Lung (tissue), 11 donors: ENCODE measurements at regions not wholly inside any gene's neighbourhood (a gene's known extent, or its start where the extent isn't known, plus 50 kb on each side); places are given as distances from the start of the nearest gene placed in this dataset.

Experiments
- ATAC-seq: fragments of 200-7000 bp; cut with Tn5 transposase; one replicate; pipeline ENCODE4 v1.9.1; 2020; ENCODE audit warnings: moderate number of reproducible peaks; ENCODE audit not compliant: insufficient read depth, low FRiP score
- DNase-seq, 3 donors: peaks; one replicate each; pipeline ENCODE4 v3.0.0-alpha.2; 2013 to 2017
- H3K27ac ChIP-seq, 2 donors: one replicate each; pipeline ENCODE4 v1.5.1; 2013; ENCODE audit warnings: mild to moderate bottlenecking in 2 of 2, moderate library complexity in 2 of 2, control low read depth in 1 of 2, inconsistent platforms in 1 of 2, low read depth in 1 of 2, low read length in 1 of 2
- H3K27me3 ChIP-seq, 3 donors: one replicate each; pipeline ENCODE4 v1.5.1; 2013; ENCODE audit warnings: low read length in 2 of 3; ENCODE audit not compliant: control insufficient read depth in 3 of 3, insufficient read depth in 3 of 3
- H3K36me3 ChIP-seq, 4 donors: one replicate each; pipeline ENCODE4 v1.5.1; 2013; ENCODE audit warnings: low read length in 4 of 4, mild to moderate bottlenecking in 1 of 4, moderate library complexity in 1 of 4; ENCODE audit not compliant: control insufficient read depth in 4 of 4, insufficient read depth in 4 of 4
- H3K4me1 ChIP-seq, 5 donors: one replicate each; pipeline ENCODE4 v1.5.1; 2013; ENCODE audit warnings: low read length in 5 of 5, mild to moderate bottlenecking in 2 of 5, moderate library complexity in 1 of 5; ENCODE audit not compliant: control insufficient read depth in 5 of 5, insufficient read depth in 5 of 5
- H3K4me3 ChIP-seq: one replicate; pipeline ENCODE4 v1.5.1; 2013; ENCODE audit warnings: mild to moderate bottlenecking, control low read depth, moderate library complexity
- H3K9ac ChIP-seq, 2 donors: one replicate each; pipeline ENCODE4 v1.5.1; 2013; ENCODE audit warnings: low read length in 2 of 2, control low read depth in 1 of 2; ENCODE audit not compliant: insufficient read depth in 1 of 2
- H3K9me3 ChIP-seq, 4 donors: one replicate each; pipeline ENCODE4 v1.5.1; 2013; ENCODE audit warnings: low read length in 3 of 4, mild to moderate bottlenecking in 1 of 4, moderate library complexity in 1 of 4; ENCODE audit not compliant: control insufficient read depth in 4 of 4, insufficient read depth in 3 of 4
- WGBS, 2 donors: extraction: QIAGEN DNeasy Blood & Tissue Kit; methylation state at CpG; one replicate each; pipeline ENCODE4 v1.1.7; 2013; 5-methylcytosine and 5-hydroxymethylcytosine counted together
- TF ChIP-seq, protein P1 (sequence below): IDR thresholded peaks from 2 replicates; pipeline ENCODE4 v1.5.1; 2012; ENCODE audit warnings: mild to moderate bottlenecking; ENCODE audit errors: control extremely low read depth, extremely low read depth
- donor health status: control.
- donor health status: control.
- donor health status: Bipolar disorder and iron deficiency.
- donor health status: healthy.
- donor health status: DM: yes; HTN: yes; CAD: no.

DNA sequence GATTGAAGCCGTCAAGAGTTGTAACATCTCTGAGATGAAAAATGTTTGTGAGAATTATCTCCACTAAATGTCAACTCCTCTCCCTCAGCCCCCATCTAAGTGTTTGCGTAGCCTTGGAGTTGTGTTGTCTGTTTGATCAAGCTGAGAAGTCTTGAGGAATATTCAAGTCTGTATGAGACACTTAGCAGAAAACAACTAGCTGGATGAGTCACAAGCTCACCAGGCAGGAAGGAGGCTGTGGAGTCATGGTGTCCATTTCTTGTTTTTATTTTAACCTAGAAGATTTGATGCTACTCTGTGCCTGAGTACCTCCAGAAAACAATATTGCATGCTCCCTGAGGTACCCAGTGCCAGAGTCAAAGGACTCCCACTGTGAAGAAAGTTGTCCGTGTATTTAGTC is 211.6 kb upstream of the PLXNA2 start:
- Histone ChIP-seq H3K9ac (no peak overlapping the region), H3K27me3 (no peaks in the 10 kb centered on the region), H3K9me3 (peaks cover 0 to 1% (median 0%) of the 10 kb centered on the region in 4 donors), H3K4me3 (no peak overlapping the region), H3K4me1 (no peaks in the 10 kb centered on the region), H3K27ac (no peak overlapping the region), H3K36me3 (no peaks in the 10 kb centered on the region)
- TF ChIP-seq, protein P1, sequence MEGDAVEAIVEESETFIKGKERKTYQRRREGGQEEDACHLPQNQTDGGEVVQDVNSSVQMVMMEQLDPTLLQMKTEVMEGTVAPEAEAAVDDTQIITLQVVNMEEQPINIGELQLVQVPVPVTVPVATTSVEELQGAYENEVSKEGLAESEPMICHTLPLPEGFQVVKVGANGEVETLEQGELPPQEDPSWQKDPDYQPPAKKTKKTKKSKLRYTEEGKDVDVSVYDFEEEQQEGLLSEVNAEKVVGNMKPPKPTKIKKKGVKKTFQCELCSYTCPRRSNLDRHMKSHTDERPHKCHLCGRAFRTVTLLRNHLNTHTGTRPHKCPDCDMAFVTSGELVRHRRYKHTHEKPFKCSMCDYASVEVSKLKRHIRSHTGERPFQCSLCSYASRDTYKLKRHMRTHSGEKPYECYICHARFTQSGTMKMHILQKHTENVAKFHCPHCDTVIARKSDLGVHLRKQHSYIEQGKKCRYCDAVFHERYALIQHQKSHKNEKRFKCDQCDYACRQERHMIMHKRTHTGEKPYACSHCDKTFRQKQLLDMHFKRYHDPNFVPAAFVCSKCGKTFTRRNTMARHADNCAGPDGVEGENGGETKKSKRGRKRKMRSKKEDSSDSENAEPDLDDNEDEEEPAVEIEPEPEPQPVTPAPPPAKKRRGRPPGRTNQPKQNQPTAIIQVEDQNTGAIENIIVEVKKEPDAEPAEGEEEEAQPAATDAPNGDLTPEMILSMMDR = no peak
- WGBS, 2 donors = 65 to 80% methylated on average over 3 of the region's 3 CpGs
- no peak for DNase-seq
- ATAC-seq = no peak

DNA sequence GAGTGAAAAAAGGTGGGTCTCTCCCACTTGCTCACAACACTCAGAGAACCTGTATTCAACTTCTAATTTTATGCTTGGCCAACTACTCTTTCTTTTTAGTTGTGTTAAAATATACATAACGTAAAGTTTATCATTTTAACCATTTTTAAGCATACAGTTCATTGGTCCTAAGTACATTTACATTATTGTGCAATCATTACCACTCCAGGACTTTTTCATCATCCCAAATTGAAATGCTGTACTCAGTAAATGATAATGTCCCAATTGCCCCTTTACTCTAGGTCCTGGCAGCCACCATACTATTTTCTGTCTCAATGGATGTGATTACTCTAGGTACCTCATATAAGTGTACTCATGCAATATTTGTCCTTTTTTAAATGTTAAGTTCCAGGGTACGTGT is 212.3 kb upstream of the PLXNA2 start:
- Histone ChIP-seq H3K36me3 (no peaks in the 10 kb centered on the region), H3K4me3 (no peak overlapping the region), H3K9me3 (no peaks in the 10 kb centered on the region), H3K27me3 (no peaks in the 10 kb centered on the region), H3K27ac (no peak overlapping the region), H3K4me1 (no peaks in the 10 kb centered on the region), H3K9ac (no peak overlapping the region)
- TF ChIP-seq, protein P1 = no peak
- ATAC-seq (no peak), DNase-seq (no peak)
- WGBS, 2 donors = 73 to 84% methylated on average over 2 of the region's 2 CpGs

- Histone ChIP-seq H3K27me3 (no peaks in the 10 kb centered on the region), H3K9me3 (no peaks in the 10 kb centered on the region), H3K4me3 (no peak overlapping the region), H3K9ac (no peak overlapping the region), H3K36me3 (no peaks in the 10 kb centered on the region), H3K27ac (no peak overlapping the region), H3K4me1 (no peaks in the 10 kb centered on the region)
- 75 to 79% methylated on average over 3 of the region's 3 CpGs for WGBS, 2 donors
- DNase-seq (no peak), ATAC-seq (no peak)
- TF ChIP-seq, protein P1 = no peak
These were observed 216.6 kb upstream of the PLXNA2 start for GRCh38 chr1:208460823-208461222.

DNA sequence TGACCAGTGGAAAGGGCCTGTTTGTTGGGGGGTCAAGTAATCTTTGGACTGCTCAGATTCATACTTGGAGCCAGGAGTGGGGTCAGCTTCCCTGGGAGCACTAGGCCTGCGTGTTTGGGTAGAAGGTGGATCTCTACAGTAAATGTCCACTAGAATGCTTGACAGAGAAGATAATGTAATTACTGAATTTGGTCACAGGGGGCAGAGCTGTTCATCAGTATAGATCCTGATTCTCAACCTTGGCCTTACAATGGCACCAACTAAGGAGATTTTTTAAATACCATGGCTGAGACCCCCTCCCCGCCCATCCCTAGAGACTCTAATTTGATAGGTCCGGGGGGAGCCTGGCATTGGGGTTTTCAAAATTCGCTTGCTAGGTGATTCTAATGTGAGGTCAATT is 217.5 kb upstream of the PLXNA2 start:
- Histone ChIP-seq H3K4me1 (no peaks in the 10 kb centered on the region), H3K9me3 (no peaks in the 10 kb centered on the region), H3K4me3 (no peak overlapping the region), H3K27me3 (no peaks in the 10 kb centered on the region), H3K27ac (no peak overlapping the region), H3K9ac (no peak overlapping the region), H3K36me3 (no peaks in the 10 kb centered on the region)
- no peak for ATAC-seq
- TF ChIP-seq, protein P1 = no peak
- 88 to 93% methylated on average over 4 of the region's 4 CpGs for WGBS, 2 donors
- DNase-seq = no peak
